K562 (cell line): ENCODE measurements at regions not wholly inside any gene's neighbourhood (a gene's known extent, or its start where the extent isn't known, plus 50 kb on each side); places are given as distances from the start of the nearest gene placed in this dataset.
"Not testable (repeated sequence)": the region's sequence is repeated elsewhere in the genome, so short reads cannot be mapped to it uniquely, and the experiment has no call there.

Experiments
- ATAC-seq: fragments of 200-7000 bp; cut with Tn5 transposase; 3 replicates; pipeline ENCODE4 v1.9.1; 2020; ENCODE audit warnings: moderate library complexity
- BruUV-seq: library from RNA; stranded (reverse); fragments of 400-500 nt; replicated peaks from 2 replicates; lab custom pipeline; 2021; lab: Mats Ljungman, UMichigan
- CTCF ChIA-PET: fragments of 300-600 bp; formaldehyde crosslinking; extraction: SDS; loops from one replicate; lab custom pipeline; 2021; ENCODE audit warnings: low intra/inter-chr PET ratio; lab: Yijun Ruan, JAX
- POLR2A ChIA-PET: fragments of 300-600, 350-650 bp; sonication (Branson Sonifier 250); formaldehyde crosslinking; extraction: SDS; loops from one replicate; lab custom pipeline; 2021; ENCODE audit warnings: antibody characterized with exemption, inconsistent platforms; lab: Yijun Ruan, JAX
- DNase-seq, 4 experiments: peaks; one replicate each; pipeline versions ENCODE4 v3.0.0 to v3.0.0-alpha.2; 2011 to 2018; ENCODE audit warnings: low spot score in 3 of 4, mixed read lengths in 3 of 4; ENCODE audit errors: extremely low read depth in 1 of 4
- FAIRE-seq: peaks from 2 replicates; lab custom pipeline; 2011; peaks lifted over from hg19 to GRCh38; lab: Jason Lieb, UNC
- H2AFZ ChIP-seq: 2 replicates; pipeline ENCODE4 v1.6.0; 2011; ENCODE audit warnings: low read depth, low read length, control low read depth, inconsistent platforms
- H3K27ac ChIP-seq: fragments of 200-600 bp; 3 replicates; pipeline ENCODE4 v1.8.0; 2011; ENCODE audit warnings: low read depth, mild to moderate bottlenecking, control low read depth, inconsistent platforms, low read length, moderate library complexity, mixed read lengths; ENCODE audit errors: extremely low read depth
- H3K27me3 ChIP-seq, 2 experiments: fragments of 300-600 bp in 1 of 2; 2 replicates in 1 of 2; 3 replicates in 1 of 2; pipeline versions ENCODE4 v1.6.0 to v1.8.0; 2011; ENCODE audit warnings: inconsistent platforms in 2 of 2, low read length in 2 of 2, mild to moderate bottlenecking in 1 of 2, mixed read lengths in 1 of 2, moderate library complexity in 1 of 2; ENCODE audit not compliant: control insufficient read depth in 2 of 2, insufficient read depth in 2 of 2
- H3K36me3 ChIP-seq: fragments of 300-600 bp; 3 replicates; pipeline ENCODE4 v1.8.0; 2011; ENCODE audit warnings: mild to moderate bottlenecking, low read length, inconsistent platforms; ENCODE audit not compliant: control insufficient read depth, insufficient read depth
- H3K4me1 ChIP-seq, 2 experiments: fragments of 200-600 bp in 1 of 2; replicated peaks in 1 of 2; 2 replicates in 1 of 2; 3 replicates in 1 of 2; pipeline versions ENCODE4 v1.5.1 to v1.8.0; 2011; ENCODE audit warnings: inconsistent platforms in 2 of 2, low read length in 2 of 2, mild to moderate bottlenecking in 1 of 2, mixed read lengths in 1 of 2, moderate library complexity in 1 of 2; ENCODE audit not compliant: control insufficient read depth in 2 of 2, insufficient read depth in 2 of 2
- H3K4me2 ChIP-seq: 2 replicates; pipeline ENCODE4 v1.6.1; 2011; ENCODE audit warnings: low read length, control low read depth, inconsistent platforms, mixed read lengths; ENCODE audit not compliant: insufficient read depth
- H3K4me3 ChIP-seq: fragments of 200-600 bp; sonication (generic), shearing (Covaris generic); 2 replicates; pipeline ENCODE4 v1.5.1; 2016; ENCODE audit warnings: control low read depth, inconsistent platforms
- H3K79me2 ChIP-seq: fragments of 200-600 bp; 3 replicates; pipeline ENCODE4 v1.8.0; 2011; ENCODE audit warnings: low read length, inconsistent platforms; ENCODE audit not compliant: control insufficient read depth, insufficient read depth
- H3K9ac ChIP-seq, 2 experiments: 2 replicates each; pipeline versions ENCODE4 v1.6.0 to v1.6.1; 2011; ENCODE audit warnings: low read depth in 2 of 2, low read length in 2 of 2, control low read depth in 1 of 2, inconsistent platforms in 1 of 2, mild to moderate bottlenecking in 1 of 2, mixed read lengths in 1 of 2; ENCODE audit not compliant: insufficient read depth in 1 of 2
- H3K9me1 ChIP-seq: one replicate; pipeline ENCODE4 v1.6.0; 2011; ENCODE audit warnings: inconsistent platforms, mild to moderate bottlenecking, low read length, moderate library complexity; ENCODE audit not compliant: control insufficient read depth, insufficient read depth
- H3K9me3 ChIP-seq: replicated peaks from 2 replicates; pipeline ENCODE4 v1.5.1; 2011; ENCODE audit warnings: low read depth, low read length, inconsistent platforms; ENCODE audit not compliant: control insufficient read depth, insufficient read depth
- H4K20me1 ChIP-seq: replicated peaks from 2 replicates; pipeline ENCODE4 v1.6.1; 2011; ENCODE audit warnings: low read length, inconsistent platforms, mixed read lengths; ENCODE audit not compliant: control insufficient read depth, insufficient read depth
- WGBS: fragments of 100-300 bp; shearing (Covaris generic); methylation state at CpG from one replicate; pipeline ENCODE4 v1.1.6; 2016; ENCODE audit warnings: low coverage, mixed read lengths; ENCODE audit not compliant: insufficient coverage; ENCODE audit errors: missing lambda C conversion rate; 5-methylcytosine and 5-hydroxymethylcytosine counted together
- in situ Hi-C: fragments of 300-500 bp; cut with MboI; formaldehyde crosslinking; loops from 4 replicates; pipeline ENCODE4 v1.15.0; 2018; ENCODE audit warnings: inconsistent platforms, mixed read lengths
- intact Hi-C: fragments of 100-400 bp; cut with micrococcal nuclease; formaldehyde crosslinking; loops from 2 replicates; pipeline ENCODE4 v1.14.2; 2022

DNA sequence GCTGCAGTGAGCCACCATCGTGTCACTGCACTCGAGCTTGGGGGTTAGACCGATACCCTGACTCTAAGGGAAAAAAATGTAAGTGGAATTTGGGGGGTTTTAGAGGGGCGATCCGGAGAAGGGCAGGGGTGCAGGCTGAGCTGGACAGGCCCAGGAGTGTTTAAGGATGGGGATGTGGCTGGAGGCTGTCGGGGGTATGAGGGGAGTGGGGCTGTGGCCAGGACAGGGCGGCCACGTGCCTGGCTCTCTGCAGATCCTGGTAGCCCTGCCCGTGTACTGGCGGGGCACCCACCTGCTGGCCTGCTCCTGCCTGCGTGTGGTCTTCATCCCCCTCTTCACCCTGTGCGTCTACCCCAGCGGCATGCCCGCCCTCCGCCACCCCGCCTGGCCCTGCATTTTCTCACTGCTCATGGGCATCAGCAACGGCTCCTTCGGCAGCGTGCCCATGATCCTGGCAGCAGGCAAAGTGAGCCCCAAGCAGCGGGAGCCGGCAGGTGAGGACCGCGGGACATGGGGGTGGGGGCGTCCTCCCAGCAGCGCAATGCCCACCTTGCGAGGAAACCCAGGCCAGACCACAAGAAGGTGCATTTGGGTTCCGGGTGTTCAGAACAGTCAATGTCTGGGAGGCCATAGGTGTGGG lies 438.7 kb upstream of the ZNF722 start:
- CTCF ChIA-PET, H3K79me2 ChIP-seq, H3K27me3 ChIP-seq, POLR2A ChIA-PET, FAIRE-seq, in situ Hi-C loops, H3K4me1 ChIP-seq, H4K20me1 ChIP-seq, H3K27ac ChIP-seq, DNase-seq, H3K4me2 ChIP-seq, H3K9ac ChIP-seq, ATAC-seq, intact Hi-C loops, H3K36me3 ChIP-seq, BruUV-seq, H3K4me3 ChIP-seq, H2AFZ ChIP-seq, H3K9me3 ChIP-seq, H3K9me1 ChIP-seq: not testable (repeated sequence)
- WGBS, result under 1% methylated on average over 11 of the region's 27 CpGs

DNA sequence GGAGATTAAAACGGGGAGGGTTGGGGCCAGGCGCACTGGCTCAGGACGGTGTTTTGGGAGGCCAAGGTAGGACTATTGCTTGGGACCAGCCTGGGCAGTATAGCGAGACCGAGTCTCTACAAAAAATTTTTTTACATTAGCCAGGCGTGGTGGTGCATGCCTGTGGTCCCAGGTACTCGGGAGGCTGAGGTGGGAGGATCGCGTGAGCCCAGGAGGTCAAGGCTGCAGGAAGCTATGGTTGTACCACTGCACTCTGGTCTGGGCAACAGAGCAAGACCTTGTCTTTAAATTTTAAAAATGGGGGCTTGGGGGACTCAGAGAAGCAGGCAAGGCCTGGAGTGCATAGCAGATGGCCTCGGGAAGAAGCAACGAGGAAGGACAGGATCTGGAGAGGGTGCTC lies 436.7 kb upstream of the ZNF722 start:
- H3K4me3 ChIP-seq, H3K4me1 ChIP-seq, BruUV-seq, in situ Hi-C loops, H3K79me2 ChIP-seq, H2AFZ ChIP-seq, CTCF ChIA-PET, H3K9ac ChIP-seq, FAIRE-seq, H4K20me1 ChIP-seq, H3K27me3 ChIP-seq, intact Hi-C loops, H3K9me3 ChIP-seq, POLR2A ChIA-PET, ATAC-seq, H3K27ac ChIP-seq, DNase-seq, H3K4me2 ChIP-seq, H3K36me3 ChIP-seq, H3K9me1 ChIP-seq: not testable (repeated sequence)
- 0% methylated on average over 4 of the region's 11 CpGs for WGBS

DNA sequence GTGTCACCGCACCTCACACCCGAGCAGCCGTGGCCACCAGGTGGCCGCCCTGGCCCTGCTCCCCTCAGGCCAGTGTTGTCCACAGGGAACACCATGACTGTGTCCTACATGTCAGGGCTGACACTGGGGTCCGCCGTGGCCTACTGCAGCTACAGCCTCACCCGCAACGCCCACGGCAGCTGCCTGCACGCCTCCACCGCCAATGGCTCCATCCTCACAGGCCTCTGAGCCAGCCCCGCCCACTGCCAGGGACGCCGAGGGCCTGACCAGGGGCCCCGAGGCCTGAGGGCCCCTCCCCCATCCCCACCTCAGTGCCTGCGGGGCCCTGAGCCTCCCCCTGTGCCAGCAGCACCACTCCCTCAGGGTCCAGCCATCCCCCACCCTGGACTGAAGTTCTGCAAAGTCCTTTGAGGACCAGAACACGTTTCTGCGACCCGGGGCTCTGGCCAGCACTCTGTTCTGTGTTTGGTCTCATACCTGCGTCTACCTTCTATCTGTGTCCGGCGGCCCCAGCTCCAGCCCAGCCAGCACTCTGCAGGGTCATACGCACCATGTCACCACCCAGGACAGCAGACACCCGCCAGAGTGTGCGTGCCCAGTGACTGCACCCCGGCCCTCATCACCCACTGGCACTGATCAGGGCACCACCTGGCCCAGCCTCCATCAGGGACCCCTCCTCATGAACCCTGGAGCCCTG lies 436.1 kb upstream of the ZNF722 start:
- H3K4me2 ChIP-seq, H3K4me3 ChIP-seq, POLR2A ChIA-PET, H3K9me1 ChIP-seq, H3K9ac ChIP-seq, H3K9me3 ChIP-seq, H3K4me1 ChIP-seq, BruUV-seq, H3K27ac ChIP-seq, H2AFZ ChIP-seq, DNase-seq, intact Hi-C loops, H4K20me1 ChIP-seq, in situ Hi-C loops, FAIRE-seq, H3K27me3 ChIP-seq, H3K79me2 ChIP-seq, CTCF ChIA-PET, H3K36me3 ChIP-seq: not testable (repeated sequence)
- 2% methylated on average over 15 of the region's 26 CpGs for WGBS
- 0 out of 3 replicates have a peak, but pooled peaks have one; percentile 29 for ATAC-seq
